CD1c-positive myeloid dendritic cell (primary cell): ENCODE measurements at regions not wholly inside any gene's neighbourhood (a gene's known extent, or its start where the extent isn't known, plus 50 kb on each side); places are given as distances from the start of the nearest gene placed in this dataset.
"Not testable (repeated sequence)": the region's sequence is repeated elsewhere in the genome, so short reads cannot be mapped to it uniquely, and the experiment has no call there.

Source experiments
- DNase-seq: peaks from one replicate; pipeline ENCODE4 v3.0.0-alpha.2; 2016; ENCODE audit errors: extremely low spot score

DNA sequence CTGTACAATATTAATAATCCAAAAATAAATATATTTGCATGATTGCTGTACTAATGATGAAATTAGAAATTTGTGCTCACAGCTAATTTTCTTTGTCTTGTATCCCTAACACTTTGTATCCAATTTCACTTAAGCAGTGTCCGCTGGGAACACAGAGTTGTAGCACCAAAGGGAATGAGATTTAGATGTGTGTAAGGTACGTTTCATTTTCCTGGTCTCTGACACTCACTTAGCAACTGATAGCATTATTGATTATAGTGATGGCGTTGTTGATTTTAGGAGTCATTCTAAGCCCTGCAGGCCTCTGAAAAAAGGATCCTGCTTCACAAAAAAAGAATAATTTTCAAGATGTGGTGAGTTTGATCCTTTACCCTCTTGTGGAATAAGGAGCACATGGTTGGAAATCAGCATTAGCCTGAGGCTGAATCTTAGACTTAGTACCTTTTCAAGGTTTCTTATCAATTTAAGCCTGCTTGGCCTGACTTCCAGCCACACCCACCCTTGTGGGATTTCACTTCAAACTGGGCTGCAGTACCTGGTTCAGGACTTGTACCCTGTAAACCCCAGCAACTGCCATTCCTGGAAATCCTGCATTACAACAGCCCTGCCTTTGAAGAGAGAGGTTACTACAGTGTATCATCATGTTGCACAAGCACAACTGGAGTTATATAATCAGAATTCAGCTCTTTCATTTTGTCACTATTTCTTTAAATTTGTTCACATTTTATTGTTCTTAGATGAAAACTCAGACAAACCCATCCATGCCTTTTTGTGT, 116.2 kb downstream of the RND3 start:
- DNase-seq: no peak

DNA sequence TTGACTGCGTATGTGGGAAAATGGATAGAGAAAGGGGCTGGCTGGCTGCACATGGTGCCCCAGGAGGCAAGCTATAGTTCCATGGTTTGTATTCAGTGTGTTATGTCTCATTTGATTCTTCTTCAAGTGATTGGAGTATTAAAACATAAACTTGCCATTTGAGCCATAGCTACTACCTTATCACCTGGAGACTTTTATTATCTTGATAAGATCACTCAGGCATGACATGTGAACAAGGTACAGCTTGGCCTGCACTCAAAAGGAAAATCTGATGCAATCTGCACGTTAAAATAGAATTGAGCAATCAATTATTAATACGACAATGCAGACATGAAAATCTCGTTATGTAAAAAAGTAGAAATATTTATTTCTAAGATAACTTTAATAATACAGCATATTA, 116.9 kb downstream of the RND3 start:
- DNase-seq: no peak

DNA sequence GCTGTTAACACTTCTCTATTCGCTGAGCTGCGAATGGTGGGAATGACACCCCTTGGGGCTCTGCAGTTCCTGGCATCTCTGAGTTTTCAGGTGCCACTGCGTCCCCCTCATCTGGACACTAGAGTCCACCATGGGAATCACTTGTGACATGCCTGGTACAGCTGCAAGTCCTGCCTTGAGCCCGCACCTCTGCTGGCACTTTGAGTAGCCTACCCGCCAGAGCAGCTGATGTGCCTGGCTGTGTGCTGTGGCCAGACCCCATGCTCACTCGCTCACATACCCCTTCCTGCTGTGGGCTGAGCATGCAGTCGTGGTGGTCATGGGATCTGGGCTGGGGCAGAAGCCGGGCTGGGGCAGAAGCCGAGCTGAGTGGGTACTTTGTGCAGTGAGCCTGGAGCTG, 117.6 kb downstream of the RND3 start:
- DNase-seq: no peak

DNA sequence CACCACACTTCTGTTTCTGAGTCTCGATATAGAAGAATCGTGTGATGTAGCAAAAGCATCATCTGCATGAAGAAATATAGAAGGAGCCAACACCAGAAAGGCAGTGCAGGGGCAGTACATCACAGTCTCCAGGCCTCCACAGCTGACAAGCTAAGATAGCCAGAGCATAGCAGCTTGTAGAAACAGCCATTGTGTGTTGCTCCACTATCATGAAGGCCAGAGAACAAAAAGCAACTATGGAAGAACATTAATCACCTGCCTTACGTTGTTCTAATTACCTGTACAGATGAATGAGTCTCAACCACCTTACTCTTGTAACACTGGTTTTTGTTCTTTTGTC, 129.0 kb downstream of the RND3 start:
- no peak for DNase-seq

DNA sequence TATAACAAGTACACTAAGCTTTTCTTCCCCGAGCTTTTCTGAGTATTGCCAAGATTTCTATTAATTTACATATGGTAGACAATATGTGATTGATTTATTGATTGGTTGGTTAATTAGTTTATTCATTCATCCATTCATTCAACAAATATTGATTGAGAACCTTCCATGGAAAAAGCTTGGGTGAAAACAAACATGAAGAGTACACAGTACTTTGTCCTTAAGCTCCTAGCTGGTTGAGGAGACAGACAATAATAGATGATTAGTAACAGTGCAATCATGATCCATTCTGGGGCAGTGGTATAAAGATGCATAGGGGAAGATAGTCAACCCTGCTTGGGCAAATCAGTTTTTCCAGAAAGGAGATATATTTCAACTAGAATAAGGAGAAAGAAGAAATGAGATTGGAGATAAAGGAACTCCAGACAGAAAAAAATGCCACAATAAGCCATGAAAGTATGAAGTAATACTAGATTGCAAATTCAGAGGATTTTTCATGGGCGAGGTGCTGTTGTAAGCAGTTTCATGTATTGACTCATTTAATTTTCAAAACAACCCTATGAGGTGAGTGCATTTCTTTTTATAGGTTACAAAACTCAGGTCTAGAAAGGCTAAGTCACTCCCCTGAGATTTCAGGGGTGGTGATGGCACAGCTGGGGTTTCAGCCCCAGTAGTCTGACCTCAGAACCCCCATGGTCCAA, 129.5 kb downstream of the RND3 start:
- no peak for DNase-seq

DNA sequence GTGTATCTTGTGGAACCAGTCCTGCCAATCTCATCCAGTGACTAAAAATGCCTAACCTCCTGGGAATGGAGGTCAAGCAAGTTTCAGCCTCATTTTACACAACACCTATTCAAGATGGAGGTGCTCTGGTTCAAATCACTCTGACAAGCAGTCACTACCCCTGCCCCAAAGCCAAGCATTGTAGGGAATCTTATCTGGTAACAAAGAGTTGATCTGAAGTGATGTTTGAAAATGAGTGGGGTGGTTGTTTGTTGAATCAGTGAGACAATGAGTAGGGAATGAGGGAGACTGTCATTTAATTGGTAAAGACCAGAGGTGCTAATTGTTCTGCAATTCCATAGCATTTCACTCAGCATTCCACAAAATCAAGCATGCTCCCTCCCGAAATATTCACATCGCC, 132.0 kb downstream of the RND3 start:
- no peak for DNase-seq

DNA sequence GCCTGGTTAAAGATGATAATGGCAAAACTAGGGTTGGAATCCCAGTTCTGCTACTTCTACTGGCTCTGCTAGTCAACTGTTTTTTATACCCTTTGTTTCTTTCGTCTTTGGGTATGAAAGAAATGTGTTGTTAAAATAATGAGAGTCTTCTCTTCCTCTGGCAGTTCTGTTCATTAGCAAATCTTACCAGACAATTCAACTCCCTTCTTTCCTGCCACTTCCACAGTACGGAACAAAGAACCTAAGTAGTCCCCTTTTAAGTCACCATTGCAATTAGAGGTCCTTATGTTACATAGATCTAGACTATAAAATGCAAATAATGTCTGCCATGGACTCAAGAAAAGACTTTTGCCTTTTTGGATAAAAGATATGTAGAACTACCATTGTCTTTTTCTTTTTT, 134.1 kb downstream of the RND3 start:
- no peak for DNase-seq

DNA sequence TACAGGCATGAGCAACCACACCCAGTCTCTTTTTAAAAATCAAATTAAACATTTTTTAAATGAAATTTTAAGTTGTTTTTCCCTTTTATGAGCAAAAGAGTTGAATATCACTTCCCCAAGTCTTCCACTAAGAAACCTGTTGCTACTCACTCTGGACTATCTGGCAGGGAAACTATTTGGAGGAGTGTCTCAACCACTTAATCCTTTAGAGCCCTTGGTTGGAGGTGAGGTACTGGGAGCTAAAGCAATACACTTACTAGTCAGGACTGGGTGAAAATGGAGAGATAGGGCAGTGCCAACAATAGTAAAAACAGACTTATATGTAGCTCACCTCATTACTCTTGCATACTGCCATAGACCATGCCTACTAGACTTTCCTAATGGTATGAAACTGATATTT, 135.5 kb downstream of the RND3 start:
- no peak for DNase-seq

DNA sequence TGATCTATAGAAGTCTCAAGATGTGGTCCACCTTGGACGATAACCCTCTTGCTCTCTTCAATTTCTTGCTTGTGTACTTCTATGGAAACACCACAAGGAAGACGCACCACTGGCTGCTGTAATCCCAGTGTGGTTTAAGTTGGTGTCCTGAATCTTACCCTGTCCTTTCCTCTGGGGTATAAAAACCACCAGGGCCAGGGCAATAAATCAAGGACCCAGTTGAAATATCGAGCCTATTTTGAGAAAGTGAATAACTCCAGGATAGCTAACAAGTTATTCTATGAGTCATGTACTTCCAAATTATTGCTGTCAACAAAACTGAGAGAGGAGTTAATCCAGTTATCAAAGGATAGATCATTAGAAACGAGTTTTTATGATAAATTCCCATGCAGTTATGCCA, 137.0 kb downstream of the RND3 start:
- DNase-seq: no peak

DNA sequence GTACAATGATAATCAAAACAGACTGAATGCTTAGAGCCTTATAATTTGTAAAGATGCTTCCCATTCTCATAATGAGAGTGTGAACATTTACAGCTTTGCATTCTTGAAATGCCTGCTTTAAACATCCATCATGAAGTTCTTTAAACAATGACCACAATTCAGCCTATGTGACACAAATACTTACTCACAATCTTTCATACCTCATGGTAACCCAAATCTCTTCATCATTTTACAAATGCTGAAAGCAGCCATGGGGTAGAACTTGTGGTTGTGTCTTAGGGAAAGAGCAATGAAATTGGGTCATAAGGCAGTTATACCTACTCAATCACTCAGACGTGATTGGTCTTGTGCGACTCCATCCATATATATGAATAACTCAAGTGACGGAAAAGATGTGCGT, 140.7 kb downstream of the RND3 start:
- DNase-seq: no peak

DNA sequence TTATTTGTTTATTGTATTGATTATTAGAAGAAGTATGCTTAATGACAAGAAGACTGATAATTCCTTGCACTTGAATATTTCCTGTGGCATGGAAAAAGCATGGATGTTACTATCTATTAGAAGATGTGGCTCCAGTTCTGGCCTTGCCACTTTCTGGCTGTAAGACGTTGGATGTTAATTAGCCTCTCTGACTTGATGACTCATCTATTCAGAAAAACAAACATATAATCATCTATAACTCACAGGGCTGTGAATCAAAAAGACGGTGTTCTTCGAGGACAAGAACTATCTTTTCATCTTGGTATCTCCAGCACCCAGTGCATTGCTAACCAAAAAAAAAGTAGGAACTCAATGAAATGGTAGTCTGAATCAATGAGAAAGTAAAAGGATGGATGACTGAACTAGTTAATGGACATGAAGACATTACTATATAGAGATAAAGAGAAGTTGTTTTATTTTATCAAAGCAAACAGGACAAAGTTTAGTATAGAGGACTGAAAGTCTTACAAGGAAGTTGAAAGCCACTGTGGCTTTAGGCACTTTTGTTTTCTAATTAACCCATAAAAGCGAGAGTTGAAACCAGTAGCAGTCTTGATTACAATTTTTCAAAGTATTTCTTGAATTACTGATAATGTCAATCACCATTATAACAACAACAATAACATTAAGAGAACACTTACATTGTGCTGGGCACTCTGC, 145.3 kb downstream of the RND3 start:
- no peak for DNase-seq

DNA sequence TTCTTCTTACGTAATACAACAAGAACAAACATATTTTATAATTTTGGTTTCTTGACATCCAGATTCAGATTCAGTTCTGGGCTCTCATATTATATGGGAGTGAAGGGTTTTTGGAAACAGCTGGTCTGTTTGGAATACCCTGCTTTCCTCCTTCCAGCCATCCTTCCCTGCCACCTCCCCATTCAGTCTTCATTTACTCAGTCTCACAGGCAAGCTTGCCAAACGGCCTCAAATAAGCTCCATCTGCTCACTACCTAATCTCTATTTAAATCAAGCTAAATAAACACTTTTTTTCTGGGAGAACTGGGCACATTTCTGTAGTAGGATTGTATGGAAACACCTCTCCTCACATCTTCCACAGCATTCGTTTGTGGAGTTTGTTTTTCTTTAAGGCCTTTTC, 147.5 kb downstream of the RND3 start:
- no peak for DNase-seq

DNA sequence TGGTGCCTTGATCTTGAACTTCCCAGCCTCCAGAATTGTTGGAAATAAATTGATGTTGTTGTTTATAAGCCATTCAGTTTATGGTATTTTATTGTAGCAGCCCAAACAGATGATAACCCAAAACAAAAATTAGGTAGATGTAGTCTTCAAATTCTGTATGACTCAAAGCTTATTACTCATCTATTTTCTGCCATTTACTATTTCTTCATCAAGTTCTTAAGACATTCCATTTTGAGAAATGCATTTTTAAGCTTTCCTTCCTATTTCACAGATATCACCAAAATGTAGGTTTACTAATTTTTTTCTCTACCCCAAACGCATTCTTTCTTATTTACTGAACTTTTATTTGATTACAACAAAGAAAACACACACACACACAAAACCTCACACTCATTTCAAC, 148.2 kb downstream of the RND3 start:
- DNase-seq: no peak

DNA sequence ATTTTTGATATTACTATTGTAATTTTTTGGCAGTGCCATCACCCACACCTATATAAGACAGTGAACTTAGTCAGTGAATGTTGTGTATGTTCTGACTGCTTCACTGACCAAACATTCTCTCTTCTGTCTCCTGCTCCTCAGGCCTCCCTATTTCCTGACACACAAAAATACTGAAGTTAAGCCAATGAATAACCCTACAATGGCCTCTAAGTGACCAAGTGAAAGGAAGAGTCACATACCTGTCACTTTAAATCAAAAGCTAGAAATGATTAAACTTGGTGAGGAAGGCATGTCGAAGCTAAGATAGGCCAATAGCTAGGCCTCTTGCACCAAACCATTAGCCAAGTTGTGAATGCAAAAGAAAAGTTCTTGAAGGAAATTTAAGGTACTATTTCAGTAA, 151.9 kb downstream of the RND3 start:
- DNase-seq: no peak

DNA sequence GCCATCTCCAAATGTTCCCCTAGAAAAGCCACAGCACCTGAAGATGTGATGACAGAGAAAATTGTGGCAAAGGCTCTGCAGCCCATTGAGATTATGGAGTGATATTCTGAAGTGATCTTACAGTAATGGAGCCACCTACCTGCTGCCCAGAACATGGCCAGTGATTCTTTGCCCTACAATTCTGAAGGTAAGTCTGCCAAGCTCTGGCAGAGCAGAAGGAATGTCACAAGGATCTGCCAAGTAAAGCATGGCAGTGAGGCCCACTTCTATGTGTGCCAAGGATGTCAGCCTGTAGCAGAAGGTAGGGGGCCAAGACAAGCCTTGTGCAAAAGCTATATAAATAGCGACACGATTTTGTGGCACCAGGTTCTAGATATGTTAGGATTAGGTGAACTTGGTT, 155.1 kb downstream of the RND3 start:
- DNase-seq: no peak

DNA sequence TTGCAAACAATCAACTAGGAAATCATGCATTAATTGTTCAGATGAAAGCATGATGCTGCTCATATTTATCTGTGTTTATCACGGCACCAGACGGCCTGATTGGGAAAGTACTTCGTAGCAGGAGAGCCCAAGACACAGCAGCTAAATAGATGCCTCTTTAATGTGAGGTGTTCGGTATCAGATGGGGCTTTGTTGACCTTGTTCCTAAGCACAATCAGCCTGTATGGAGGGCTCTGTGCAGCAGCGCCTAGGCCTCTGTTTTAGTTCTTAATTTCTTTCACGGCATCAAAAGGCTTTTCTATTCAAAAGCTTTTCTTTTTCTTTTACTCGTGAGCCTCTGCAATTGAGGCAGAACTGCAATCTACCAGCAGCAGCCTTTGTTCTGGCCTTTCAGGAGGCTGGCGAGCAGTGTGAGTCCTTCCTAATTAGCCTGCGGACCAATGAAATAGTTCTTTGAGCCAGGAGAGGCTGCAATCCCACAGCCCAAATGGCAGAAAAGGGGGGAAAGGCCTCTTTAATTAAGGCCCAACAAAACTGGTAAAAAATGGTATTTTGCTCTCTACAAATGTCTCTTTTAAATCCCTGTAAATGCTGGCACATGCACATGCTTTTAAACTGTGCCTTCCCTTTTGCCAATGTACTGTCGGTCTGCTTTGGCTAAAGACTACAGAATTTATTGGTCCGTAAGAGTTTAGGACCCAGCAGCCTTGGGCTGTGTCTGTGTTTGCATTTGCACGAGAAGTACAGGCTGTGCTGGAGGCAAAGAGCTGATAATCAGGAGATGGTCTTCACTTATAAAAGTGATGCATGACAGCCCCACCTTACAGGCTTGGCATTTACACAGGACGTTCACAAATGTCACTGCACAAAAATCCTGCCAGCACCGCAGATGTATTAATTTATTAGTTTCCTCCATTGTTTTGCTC, 159.6 kb downstream of the RND3 start:
- no peak for DNase-seq

DNA sequence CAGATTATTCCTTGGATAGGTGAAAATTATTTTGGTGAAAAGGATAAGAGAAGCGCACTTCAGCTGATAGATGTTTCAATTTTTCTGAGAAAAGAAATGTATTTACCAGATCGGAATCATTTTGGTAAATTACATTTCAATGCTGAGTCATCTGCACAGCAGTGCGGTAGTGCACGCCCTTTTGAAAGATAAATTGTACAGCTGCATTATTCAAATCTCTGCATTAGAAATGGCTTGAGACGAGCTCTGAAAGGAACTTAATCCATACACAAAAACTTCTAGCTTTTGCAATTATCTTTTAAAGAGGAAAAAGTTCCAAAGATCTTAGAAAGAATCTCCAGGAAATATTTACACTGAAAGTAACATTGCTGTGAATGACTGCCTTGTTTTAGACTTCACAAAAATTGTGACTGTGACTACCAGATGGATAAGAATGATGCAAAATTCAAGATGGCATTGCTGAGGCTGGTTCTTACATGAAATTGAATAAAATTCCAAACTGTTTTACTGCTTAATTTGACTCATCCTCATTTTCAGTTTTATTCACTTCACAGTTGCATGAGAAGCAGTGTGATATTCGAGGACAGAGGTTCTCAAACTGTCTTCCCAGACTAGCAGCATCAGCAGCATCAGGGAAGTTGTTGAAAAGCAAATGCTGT, 161.7 kb downstream of the RND3 start:
- DNase-seq: no peak

DNA sequence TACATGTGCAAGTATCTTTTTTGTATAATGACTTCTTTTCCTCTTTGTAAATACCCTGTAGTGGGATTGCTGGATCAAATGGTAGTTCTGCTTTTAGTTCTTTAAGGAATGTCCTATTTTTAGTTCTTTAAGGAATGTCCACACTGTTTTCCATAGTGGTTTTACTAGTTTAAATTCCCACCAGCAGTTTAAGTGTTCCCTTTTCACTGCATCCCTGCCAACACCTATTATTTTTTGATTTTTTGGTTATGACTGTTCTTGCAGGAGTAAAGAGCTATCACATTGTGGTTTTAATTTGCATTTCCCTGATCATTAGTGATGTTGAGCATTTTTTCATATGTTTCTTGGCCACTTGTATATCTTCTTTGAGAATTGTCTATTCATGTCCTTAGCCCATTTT, 164.4 kb downstream of the RND3 start:
- not testable (repeated sequence) for DNase-seq

DNA sequence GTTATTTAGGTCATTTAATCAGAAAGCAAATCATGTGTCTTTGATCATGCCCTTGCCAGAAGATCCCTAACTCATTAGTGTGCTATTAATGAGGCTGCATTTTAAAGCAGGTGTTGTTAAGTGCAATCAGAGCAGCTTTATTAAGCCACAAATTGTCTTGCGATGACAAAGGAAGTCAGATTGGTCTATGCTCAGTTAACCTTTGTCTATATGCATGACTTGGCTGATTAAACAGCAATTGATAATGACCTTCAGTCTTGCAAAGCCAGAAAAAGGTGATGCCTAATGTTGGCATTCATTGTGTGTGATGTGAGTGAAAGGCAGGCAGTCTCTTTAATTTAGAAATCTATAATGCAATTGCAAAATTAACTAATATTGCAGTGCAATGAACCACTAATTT, 166.9 kb downstream of the RND3 start:
- no peak for DNase-seq

DNA sequence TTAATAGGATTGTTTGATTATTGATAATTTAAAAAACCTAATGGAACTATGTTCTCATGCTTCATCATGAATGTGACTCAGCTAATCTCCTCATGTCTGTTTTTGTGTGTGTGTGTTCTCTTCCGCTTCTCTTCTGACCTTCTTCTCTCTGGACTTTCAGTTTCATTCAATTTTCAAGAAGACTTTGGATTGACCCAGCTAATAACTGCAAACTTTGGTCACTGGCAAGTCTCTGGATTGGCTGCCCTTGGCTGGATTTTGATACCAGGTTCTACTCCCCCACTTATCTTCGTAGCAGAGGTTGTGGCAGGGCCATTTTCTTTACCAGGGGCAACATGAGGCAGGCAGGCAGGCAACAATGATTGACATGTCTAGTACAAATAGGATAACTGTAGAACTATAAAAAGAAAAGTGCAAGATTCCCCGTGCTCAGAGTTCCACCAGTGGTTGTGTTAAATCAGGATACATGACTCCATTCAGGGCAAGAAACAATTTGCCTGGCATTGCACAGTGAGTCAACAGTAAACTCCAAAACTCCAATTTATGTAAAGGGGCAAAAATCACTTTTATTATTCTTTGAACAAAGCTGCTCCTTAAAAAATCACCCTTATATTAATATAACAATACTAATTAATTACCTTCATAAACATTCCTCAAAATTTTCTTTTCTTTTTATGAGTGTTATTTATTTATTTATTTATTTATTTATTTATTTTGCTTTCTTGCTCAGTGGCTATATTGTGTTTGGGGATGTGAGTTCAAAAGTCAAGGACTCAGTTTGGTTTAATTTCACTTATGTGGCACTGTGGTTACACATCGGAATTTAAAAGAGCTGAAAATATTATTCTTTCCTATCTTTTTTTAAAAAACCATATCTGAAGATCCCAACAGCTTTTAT, 167.6 kb downstream of the RND3 start:
- no peak for DNase-seq

DNA sequence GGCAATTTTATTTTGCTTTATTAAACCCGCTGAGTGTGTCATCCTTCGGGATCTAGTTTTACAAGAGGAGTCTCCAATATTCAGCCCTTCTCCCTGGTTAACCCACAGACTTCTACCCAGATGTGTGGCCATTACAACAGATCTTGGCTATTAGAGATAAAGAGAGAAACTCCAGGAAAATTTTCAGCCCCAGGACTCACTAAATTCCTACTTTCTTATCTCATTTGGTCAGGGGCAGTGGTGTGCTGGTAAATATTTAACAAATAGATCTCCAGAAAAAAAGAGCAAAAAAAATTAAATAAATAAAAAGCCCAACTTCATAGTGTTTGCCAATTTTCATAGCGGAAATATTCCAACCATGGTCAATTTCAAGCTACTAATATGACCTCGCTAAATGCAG, 168.4 kb downstream of the RND3 start:
- no peak for DNase-seq
